Liver (tissue), 7 donors: ENCODE measurements at regions not wholly inside any gene's neighbourhood (a gene's known extent, or its start where the extent isn't known, plus 50 kb on each side); places are given as distances from the start of the nearest gene placed in this dataset.

Experiments
- DNase-seq: peaks from one replicate; pipeline ENCODE4 v3.0.0-alpha.2; 2017; ENCODE audit warnings: low spot score
- H3K27ac ChIP-seq, 2 donors: one replicate each; pipeline ENCODE4 v1.7.0; 2013; ENCODE audit warnings: inconsistent platforms in 2 of 2, low read length in 2 of 2, control low read depth in 1 of 2, low read depth in 1 of 2, mild to moderate bottlenecking in 1 of 2
- H3K27me3 ChIP-seq, 4 donors: one replicate each; pipeline versions ENCODE4 v1.6.1 to v1.7.0; 2013; ENCODE audit warnings: low read length in 3 of 4, inconsistent platforms in 1 of 4, mild to moderate bottlenecking in 1 of 4, moderate library complexity in 1 of 4; ENCODE audit not compliant: control insufficient read depth in 4 of 4, insufficient read depth in 4 of 4
- H3K36me3 ChIP-seq, 4 donors: one replicate each; pipeline versions ENCODE4 v1.6.1 to v1.7.0; 2013; ENCODE audit warnings: low read length in 3 of 4, mild to moderate bottlenecking in 3 of 4, low read depth in 1 of 4, moderate library complexity in 1 of 4; ENCODE audit not compliant: control insufficient read depth in 4 of 4, insufficient read depth in 3 of 4
- H3K4me1 ChIP-seq, 4 donors: one replicate each; pipeline versions ENCODE4 v1.6.1 to v1.7.0; 2013; ENCODE audit warnings: low read length in 3 of 4, mild to moderate bottlenecking in 3 of 4, moderate library complexity in 1 of 4; ENCODE audit not compliant: control insufficient read depth in 4 of 4, insufficient read depth in 4 of 4
- H3K4me3 ChIP-seq, 3 donors: one replicate each; pipeline versions ENCODE4 v1.6.1 to v1.7.0; 2013; ENCODE audit warnings: low read length in 3 of 3, control low read depth in 1 of 3, low read depth in 1 of 3, mild to moderate bottlenecking in 1 of 3
- H3K9ac ChIP-seq, 2 donors: one replicate each; pipeline ENCODE4 v1.7.0; 2013; ENCODE audit warnings: low read length in 2 of 2, mild to moderate bottlenecking in 2 of 2, moderate library complexity in 2 of 2, control low read depth in 1 of 2, low read depth in 1 of 2
- H3K9me3 ChIP-seq, 4 donors: one replicate each; pipeline versions ENCODE4 v1.6.1 to v1.7.0; 2013; ENCODE audit warnings: low read length in 3 of 4; ENCODE audit not compliant: control insufficient read depth in 4 of 4
- ATF3 ChIP-seq: IDR thresholded peaks from 2 replicates; pipeline ENCODE4 v1.6.1; 2016; ENCODE audit warnings: antibody characterized with exemption
- EGR1 ChIP-seq, 2 donors: IDR thresholded peaks; 2 replicates each; pipeline ENCODE4 v1.6.1; 2016 to 2018; ENCODE audit warnings: antibody characterized with exemption in 2 of 2, low read depth in 2 of 2
- FOXA2 ChIP-seq: IDR thresholded peaks from 2 replicates; pipeline ENCODE4 v1.6.1; 2016; ENCODE audit warnings: antibody characterized with exemption
- GABPA ChIP-seq, 2 donors: IDR thresholded peaks in 1 of 2; conservative IDR thresholded peaks in 1 of 2; 2 replicates each; pipeline ENCODE4 v1.6.1; 2016; ENCODE audit warnings: antibody characterized with exemption in 2 of 2, mild to moderate bottlenecking in 1 of 2, moderate library complexity in 1 of 2
- HNF4A ChIP-seq, 2 donors: conservative IDR thresholded peaks; 2 replicates each; pipeline ENCODE4 v1.6.1; 2016; ENCODE audit warnings: antibody characterized with exemption in 2 of 2, mild to moderate bottlenecking in 2 of 2
- HNF4G ChIP-seq: IDR thresholded peaks from 2 replicates; pipeline ENCODE4 v1.6.1; 2016; ENCODE audit warnings: antibody characterized with exemption
- JUND ChIP-seq, 2 donors: IDR thresholded peaks; 2 replicates each; pipeline ENCODE4 v1.6.1; 2016; ENCODE audit warnings: antibody characterized with exemption in 2 of 2
- MAX ChIP-seq: IDR thresholded peaks from 2 replicates; pipeline ENCODE4 v1.6.1; 2016; ENCODE audit warnings: antibody characterized with exemption
- RAD21 ChIP-seq, 2 donors: IDR thresholded peaks; 2 replicates each; pipeline ENCODE4 v1.6.1; 2016; ENCODE audit warnings: antibody characterized with exemption in 2 of 2, mild to moderate bottlenecking in 2 of 2
- REST ChIP-seq: IDR thresholded peaks from 2 replicates; pipeline ENCODE4 v1.6.1; 2016; ENCODE audit warnings: antibody characterized with exemption, mild to moderate bottlenecking
- RXRA ChIP-seq, 2 donors: IDR thresholded peaks; 2 replicates each; pipeline ENCODE4 v1.6.1; 2017 to 2018; ENCODE audit warnings: antibody characterized with exemption in 2 of 2, mild to moderate bottlenecking in 1 of 2
- SP1 ChIP-seq: IDR thresholded peaks from 2 replicates; pipeline ENCODE4 v1.6.1; 2018; ENCODE audit warnings: antibody characterized with exemption, mild to moderate bottlenecking
- TAF1 ChIP-seq: conservative IDR thresholded peaks from 2 replicates; pipeline ENCODE4 v1.6.1; 2016; ENCODE audit warnings: antibody characterized with exemption, mild to moderate bottlenecking
- ZBTB33 ChIP-seq: IDR thresholded peaks from 2 replicates; pipeline ENCODE4 v1.6.1; 2016; ENCODE audit warnings: antibody characterized with exemption
- WGBS: extraction: QIAGEN DNeasy Blood & Tissue Kit; methylation state at CpG from one replicate; pipeline ENCODE4 v1.1.7; 2013; 5-methylcytosine and 5-hydroxymethylcytosine counted together
- donor health status: healthy.
- donor health status: healthy.
- donor health status: healthy.
- donor health status: healthy.

- DNase-seq, result no peak
- WGBS, result 56% methylated on average over 4 of the region's 4 CpGs
- H3K27me3 ChIP-seq, result no peaks in the 10 kb centered on the region
- no peaks in the 10 kb centered on the region for H3K9me3 ChIP-seq
- no peak for TF ChIP-seq FOXA2
- no peak for TF ChIP-seq ZBTB33
- no peak for TF ChIP-seq HNF4G
- no peak for TF ChIP-seq TAF1
- TF ChIP-seq SP1, result no peak
- TF ChIP-seq GABPA (IDR thresholded peaks at IDR 0.05 in 1 of 2, conservative IDR thresholded peaks at IDR 0.05 in 1 of 2), result no peak
- no peak for TF ChIP-seq REST
- TF ChIP-seq RXRA (IDR thresholded peaks at IDR 0.05), result no peak
- TF ChIP-seq ATF3, result no peak
- no peak for TF ChIP-seq HNF4A (conservative IDR thresholded peaks at IDR 0.05)
- no peak for TF ChIP-seq RAD21 (IDR thresholded peaks at IDR 0.05)
- TF ChIP-seq MAX, result no peak
- no peak for TF ChIP-seq EGR1 (IDR thresholded peaks at IDR 0.05; ENCODE audit: low read depth in 2 of 2)
- TF ChIP-seq JUND (IDR thresholded peaks at IDR 0.05), result no peak
- H3K4me3 ChIP-seq, result no peak overlapping the region
- H3K9ac ChIP-seq, result no peak overlapping the region
- H3K4me1 ChIP-seq, result no peaks in the 10 kb centered on the region
- no peak overlapping the region for H3K27ac ChIP-seq
- no peaks in the 10 kb centered on the region for H3K36me3 ChIP-seq
Observed at GRCh38 chr2:224142397-224143312, 103.6 kb upstream of the SERPINE2 start.

GRCh38 chr2:224141304-224141703 is 102.2 kb upstream of the SERPINE2 start:
- DNase-seq, result no peak
- no peak overlapping the region for H3K4me3 ChIP-seq
- H3K27me3 ChIP-seq, result no peaks in the 10 kb centered on the region
- H3K27ac ChIP-seq, result no peak overlapping the region
- 72% methylated on average over 4 of the region's 4 CpGs for WGBS
- H3K9ac ChIP-seq, result no peak overlapping the region
- no peaks in the 10 kb centered on the region for H3K9me3 ChIP-seq
- no peak for TF ChIP-seq EGR1 (IDR thresholded peaks at IDR 0.05; ENCODE audit: low read depth in 2 of 2)
- H3K4me1 ChIP-seq, result no peaks in the 10 kb centered on the region
- no peaks in the 10 kb centered on the region for H3K36me3 ChIP-seq
